ENCODE measurements at regions not wholly inside any gene's neighbourhood (a gene's known extent, or its start where the extent isn't known, plus 50 kb on each side); places are given as distances from the start of the nearest gene placed in this dataset.

DNA sequence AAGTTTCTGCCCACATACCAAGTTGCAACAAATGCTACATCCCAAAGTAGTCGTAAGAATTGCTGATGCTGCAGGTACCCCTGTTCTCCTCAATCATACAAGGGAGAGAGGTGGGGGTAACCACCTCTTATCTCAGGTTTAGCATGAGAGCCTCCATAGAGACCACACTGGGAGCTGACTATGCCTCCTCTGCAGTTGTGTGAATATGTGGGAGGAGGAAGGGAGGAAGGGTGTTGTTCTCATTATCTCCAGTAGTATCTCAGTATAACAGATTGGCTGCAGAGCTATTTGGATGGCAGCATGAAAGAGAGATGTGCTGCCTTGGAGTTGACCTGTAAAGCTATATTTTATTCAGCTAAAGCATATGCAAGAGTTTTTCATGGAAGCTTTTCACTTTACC, 690.7 kb downstream of the KCNJ3 start:
- no peak for TF ChIP-seq CTCF (tag by site-specific recombination; IDR thresholded peaks at IDR 0.05)
- no peak for TF ChIP-seq ZNF777 (tag by site-specific recombination; IDR thresholded peaks at IDR 0.05; ENCODE audit: borderline replicate concordance)
- no peak for TF ChIP-seq HOXD13 (CRISPR knock-in tag; IDR thresholded peaks at IDR 0.05; ENCODE audit: borderline replicate concordance)
- no peak for TF ChIP-seq ZNF10 (tag by site-specific recombination; IDR thresholded peaks at IDR 0.05)
